Activated CD8-positive, alpha-beta memory T cell treated with anti-CD3 and anti-CD28 coated beads for 1 hour (primary cell): ENCODE measurements at regions not wholly inside any gene's neighbourhood (a gene's known extent, or its start where the extent isn't known, plus 50 kb on each side); places are given as distances from the start of the nearest gene placed in this dataset.

ENCODE experiments used
- DNase-seq, 2 donors: peaks; one replicate each; pipeline ENCODE4 v3.0.0-alpha.2; 2020; ENCODE audit warnings: low read depth in 1 of 2; ENCODE audit errors: extremely low read depth in 1 of 2

GRCh38 chr2:238576674-238577073, 149.9 kb downstream of the ASB1 start:
- no peak for DNase-seq

- no peak for DNase-seq
These were observed 151.5 kb downstream of the ASB1 start for GRCh38 chr2:238578256-238578655.

- DNase-seq = no peak
These were observed 153.8 kb downstream of the ASB1 start for GRCh38 chr2:238580486-238580885.

- no peak for DNase-seq
These were observed 154.4 kb downstream of the ASB1 start for GRCh38 chr2:238581126-238581525.

GRCh38 chr2:238582159-238582558, 155.4 kb downstream of the ASB1 start:
- no peak for DNase-seq

GRCh38 chr2:238584617-238585016, 157.9 kb downstream of the ASB1 start:
- DNase-seq = no peak

- no peak for DNase-seq
These were observed 159.4 kb downstream of the ASB1 start for GRCh38 chr2:238585836-238586821.

GRCh38 chr2:238586931-238587775, 160.4 kb downstream of the ASB1 start:
- DNase-seq = no peak

- DNase-seq = no peak
These were observed 161.3 kb downstream of the ASB1 start for GRCh38 chr2:238587776-238588660.

- no peak for DNase-seq
These were observed 163.1 kb downstream of the ASB1 start for GRCh38 chr2:238589591-238590460.

- DNase-seq = no peak
These were observed 165.0 kb downstream of the ASB1 start for GRCh38 chr2:238591732-238592131.

- no peak for DNase-seq
These were observed 166.5 kb downstream of the ASB1 start for GRCh38 chr2:238593236-238593635.

- no peak for DNase-seq
These were observed 167.0 kb downstream of the ASB1 start for GRCh38 chr2:238593678-238594077.

GRCh38 chr2:238594796-238595749, 168.3 kb downstream of the ASB1 start:
- no peak for DNase-seq

- DNase-seq = no peak
These were observed 169.2 kb downstream of the ASB1 start for GRCh38 chr2:238595750-238596570.

- no peak for DNase-seq
These were observed 170.1 kb downstream of the ASB1 start for GRCh38 chr2:238596571-238597551.
